Vagina (tissue), 2 donors: ENCODE measurements at regions not wholly inside any gene's neighbourhood (a gene's known extent, or its start where the extent isn't known, plus 50 kb on each side); places are given as distances from the start of the nearest gene placed in this dataset.

ENCODE experiments used
- DNase-seq, 2 donors: peaks; one replicate each; pipeline ENCODE4 v3.0.0-alpha.2; 2017; ENCODE audit errors: extremely low spot score in 2 of 2
- H3K27ac ChIP-seq: fragments of 200-600 bp; sonication (generic); one replicate; pipeline ENCODE4 v1.5.1; 2019
- H3K27me3 ChIP-seq: fragments of 200-600 bp; sonication (generic); one replicate; pipeline ENCODE4 v1.5.1; 2019
- H3K36me3 ChIP-seq, 2 donors: fragments of 200-600 bp; sonication (generic); one replicate each; pipeline ENCODE4 v1.5.1; 2017 to 2019
- H3K4me1 ChIP-seq: fragments of 200-600 bp; sonication (generic); one replicate; pipeline ENCODE4 v1.5.1; 2019
- H3K4me3 ChIP-seq, 2 donors: fragments of 200-600 bp; sonication (generic); 1 replicate in 1 of 2; 2 replicates in 1 of 2; pipeline ENCODE4 v1.5.1; 2016 to 2019
- H3K9me3 ChIP-seq: fragments of 200-600 bp; sonication (generic); one replicate; pipeline ENCODE4 v1.5.1; 2019
- CTCF ChIP-seq, 3 experiments: fragments of 450-650 bp in 2 of 3; fragments of 200-600 bp in 1 of 3; sonication (generic) in 1 of 3; IDR thresholded peaks; one replicate each; pipeline ENCODE4 v1.5.1; 2017 to 2019; ENCODE audit warnings: antibody characterized with exemption in 3 of 3, mild to moderate bottlenecking in 2 of 3, moderate library complexity in 2 of 3
- POLR2A ChIP-seq, 2 donors: fragments of 450-650 bp; IDR thresholded peaks; one replicate each; pipeline ENCODE4 v1.6.1; 2017; ENCODE audit warnings: antibody characterized with exemption in 2 of 2, mild to moderate bottlenecking in 2 of 2, moderate library complexity in 2 of 2
- POLR2AphosphoS5 ChIP-seq, 2 donors: sonication (generic); formaldehyde crosslinking; IDR thresholded peaks; one replicate each; pipeline ENCODE4 v1.9.0; 2017; ENCODE audit warnings: antibody characterized with exemption in 2 of 2, mild to moderate bottlenecking in 2 of 2, low read depth in 1 of 2; ENCODE audit not compliant: insufficient read depth in 1 of 2
- intact Hi-C: fragments of 100-400 bp; cut with DNase I; formaldehyde crosslinking; loops from one replicate; pipeline ENCODE4 v1.15.1; 2023

DNA sequence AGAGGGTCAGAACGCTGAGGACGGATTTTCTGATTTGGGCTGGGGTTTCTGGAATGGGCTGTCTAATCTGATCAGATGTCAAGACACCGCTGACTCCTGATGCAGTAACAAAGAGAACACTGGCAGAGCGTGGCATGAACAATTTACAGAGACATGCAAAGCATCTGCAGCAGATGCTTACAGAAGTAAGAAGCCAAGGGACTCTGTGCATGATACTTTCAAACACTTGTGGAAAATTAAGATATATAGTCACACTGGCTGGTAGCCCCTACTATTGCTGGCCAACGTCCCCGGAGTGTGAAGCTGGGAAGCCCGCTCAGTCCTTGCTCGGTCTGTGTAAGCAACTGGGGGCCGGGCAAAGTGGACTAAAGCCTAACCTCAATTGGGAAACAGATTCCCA, 903.7 kb downstream of the BRD1 start:
- Histone ChIP-seq H3K4me1 (no peaks in the 10 kb centered on the region), H3K27me3 (no peaks in the 10 kb centered on the region), H3K27ac (no peak overlapping the region), H3K4me3 (no peak overlapping the region), H3K9me3 (no peaks in the 10 kb centered on the region), H3K36me3 (no peaks in the 10 kb centered on the region)
- TF ChIP-seq POLR2AphosphoS5 (IDR thresholded peaks at IDR 0.05; ENCODE audit: insufficient read depth in 1 of 2, low read depth in 1 of 2), result no peak
- TF ChIP-seq POLR2A (IDR thresholded peaks at IDR 0.05), result no peak
- TF ChIP-seq CTCF (IDR thresholded peaks at IDR 0.05), result no peak
- DNase-seq, result no peak
- intact Hi-C loops, result no loop called here

- TF ChIP-seq POLR2AphosphoS5 (IDR thresholded peaks at IDR 0.05; ENCODE audit: insufficient read depth in 1 of 2, low read depth in 1 of 2) (no peak), CTCF (IDR thresholded peaks at IDR 0.05) (no peak), POLR2A (IDR thresholded peaks at IDR 0.05) (no peak)
- H3K9me3 ChIP-seq, result no peaks in the 10 kb centered on the region
Measured at GRCh38 chr22:48923165-48923865, 904.4 kb downstream of the BRD1 start.

GRCh38 chr22:48921411-48921903, 906.2 kb downstream of the BRD1 start:
- peak in 1 of 2 donors; percentile 69 for DNase-seq
- H3K27ac ChIP-seq, result no peak overlapping the region
- H3K9me3 ChIP-seq, result no peaks in the 10 kb centered on the region
- H3K4me3 ChIP-seq, result no peak overlapping the region
- no peaks in the 10 kb centered on the region for H3K27me3 ChIP-seq
- no peak for TF ChIP-seq POLR2AphosphoS5 (IDR thresholded peaks at IDR 0.05; ENCODE audit: insufficient read depth in 1 of 2, low read depth in 1 of 2)
- TF ChIP-seq POLR2A (IDR thresholded peaks at IDR 0.05), result no peak
- TF ChIP-seq CTCF (IDR thresholded peaks at IDR 0.05), result no peak
- intact Hi-C loops, result no loop called here
- H3K36me3 ChIP-seq, result no peaks in the 10 kb centered on the region
- H3K4me1 ChIP-seq, result no peaks in the 10 kb centered on the region

More at GRCh38 chr22:48923165-48923865, 904.4 kb downstream of the BRD1 start:
- Histone ChIP-seq H3K4me3 (no peak overlapping the region), H3K27me3 (no peaks in the 10 kb centered on the region), H3K27ac (no peak overlapping the region), H3K4me1 (no peaks in the 10 kb centered on the region), H3K36me3 (no peaks in the 10 kb centered on the region)
- intact Hi-C loops, result no loop called here
- peak in 1 of 2 donors; percentile 62 for DNase-seq

DNA sequence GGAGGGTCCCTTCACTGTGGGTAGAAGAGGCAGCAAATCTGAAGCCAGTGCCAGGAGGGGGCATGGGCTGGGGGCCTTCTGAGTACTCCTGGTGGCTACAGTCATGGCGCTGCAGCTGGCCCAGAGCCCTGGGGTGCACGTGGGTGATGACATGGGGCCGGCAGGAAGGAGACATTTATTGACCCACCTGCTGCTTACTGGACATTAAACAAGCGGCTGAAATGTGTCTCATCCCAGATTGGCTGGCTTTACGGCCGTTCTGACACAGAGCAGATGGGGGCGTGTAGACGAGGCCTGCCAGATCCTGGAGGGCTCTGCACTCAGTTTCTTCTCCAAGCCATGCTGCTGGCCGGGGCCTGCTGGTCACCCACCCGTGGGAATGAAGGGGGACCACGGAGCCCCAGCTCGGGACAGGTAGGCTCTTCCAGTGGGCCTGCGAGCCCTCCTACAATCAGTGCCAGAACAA, 906.9 kb downstream of the BRD1 start:
- intact Hi-C loops, result no loop called here

More for the DNA sequence above, 906.9 kb downstream of the BRD1 start:
- DNase-seq, result peak in 1 of 2 donors; percentile 52
- TF ChIP-seq POLR2A (IDR thresholded peaks at IDR 0.05), result no peak
- no peak for TF ChIP-seq CTCF (IDR thresholded peaks at IDR 0.05)
- no peak for TF ChIP-seq POLR2AphosphoS5 (IDR thresholded peaks at IDR 0.05; ENCODE audit: insufficient read depth in 1 of 2, low read depth in 1 of 2)
- no peak overlapping the region for H3K4me3 ChIP-seq
- no peaks in the 10 kb centered on the region for H3K36me3 ChIP-seq
- no peaks in the 10 kb centered on the region for H3K27me3 ChIP-seq
- no peaks in the 10 kb centered on the region for H3K9me3 ChIP-seq
- H3K4me1 ChIP-seq, result no peaks in the 10 kb centered on the region
- no peak overlapping the region for H3K27ac ChIP-seq
